IPS DF 19.7 (cell line): ENCODE measurements at regions not wholly inside any gene's neighbourhood (a gene's known extent, or its start where the extent isn't known, plus 50 kb on each side); places are given as distances from the start of the nearest gene placed in this dataset.

Source experiments
- DNase-seq: peaks from one replicate; pipeline ENCODE4 v3.0.0-alpha.2; 2013; ENCODE audit warnings: low read depth, low spot score

- DNase-seq: no peak
Observed at GRCh38 chr3:188060264-188060835, 93.6 kb upstream of the LPP start.

DNA sequence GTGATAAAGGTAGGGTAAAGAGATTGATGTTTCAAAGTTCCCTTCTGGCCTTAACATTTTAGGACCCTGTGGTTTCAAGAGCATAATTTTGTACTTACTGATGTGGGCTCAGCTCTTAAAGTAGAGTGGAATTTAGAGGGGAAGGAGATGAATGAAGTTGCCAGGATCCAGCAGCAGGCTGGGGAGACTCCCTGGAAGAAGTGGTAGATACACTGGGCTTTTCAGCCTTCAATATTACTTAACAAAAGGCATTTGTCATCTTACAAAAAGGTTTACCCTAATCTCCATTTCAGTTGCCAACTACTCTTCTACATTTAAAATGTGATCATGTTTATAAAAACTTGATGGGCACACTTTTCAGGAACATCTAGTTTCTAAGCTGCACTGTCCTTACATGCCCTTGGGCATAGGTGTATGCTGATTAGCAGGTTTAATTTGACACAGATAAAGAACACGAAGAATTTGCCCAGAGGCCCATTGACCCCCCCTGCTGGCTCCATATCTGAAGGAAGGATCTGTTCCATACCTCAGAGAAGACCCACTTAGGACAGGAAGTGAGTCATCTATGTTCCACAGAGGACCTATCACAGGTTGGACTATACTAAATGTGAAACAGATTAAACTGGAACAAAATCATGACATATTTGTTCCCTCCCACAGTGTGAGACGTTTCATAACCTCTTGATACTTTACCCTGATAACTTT lies 93.0 kb upstream of the LPP start:
- no peak for DNase-seq

- DNase-seq: no peak
Observed at GRCh38 chr3:188062216-188062615, 91.7 kb upstream of the LPP start.

GRCh38 chr3:188064831-188065493 lies 89.0 kb upstream of the LPP start:
- no peak for DNase-seq

GRCh38 chr3:188066141-188066540 lies 87.8 kb upstream of the LPP start:
- no peak for DNase-seq

- no peak for DNase-seq
Observed at GRCh38 chr3:188067932-188068331, 86.0 kb upstream of the LPP start.

GRCh38 chr3:188068342-188068741 lies 85.6 kb upstream of the LPP start:
- no peak for DNase-seq

DNA sequence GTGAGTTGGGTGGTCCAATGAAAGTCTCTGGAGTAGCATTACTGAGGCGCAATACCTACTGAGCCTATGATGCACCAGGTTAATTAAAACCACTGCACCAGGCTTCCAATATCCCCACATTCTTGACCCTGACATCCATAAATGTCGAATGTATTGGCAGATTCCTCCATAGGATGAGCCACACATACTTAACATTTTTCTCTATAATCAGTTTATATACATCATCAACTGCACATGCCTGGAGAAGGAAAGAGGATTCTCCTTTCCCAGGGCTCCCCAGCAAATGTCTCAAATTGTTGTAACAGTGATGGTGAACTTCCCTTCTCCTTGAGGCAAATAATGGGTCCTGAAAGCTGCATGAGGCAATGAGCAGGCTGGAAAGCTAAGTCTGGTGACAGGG lies 82.3 kb upstream of the LPP start:
- DNase-seq: no peak

DNA sequence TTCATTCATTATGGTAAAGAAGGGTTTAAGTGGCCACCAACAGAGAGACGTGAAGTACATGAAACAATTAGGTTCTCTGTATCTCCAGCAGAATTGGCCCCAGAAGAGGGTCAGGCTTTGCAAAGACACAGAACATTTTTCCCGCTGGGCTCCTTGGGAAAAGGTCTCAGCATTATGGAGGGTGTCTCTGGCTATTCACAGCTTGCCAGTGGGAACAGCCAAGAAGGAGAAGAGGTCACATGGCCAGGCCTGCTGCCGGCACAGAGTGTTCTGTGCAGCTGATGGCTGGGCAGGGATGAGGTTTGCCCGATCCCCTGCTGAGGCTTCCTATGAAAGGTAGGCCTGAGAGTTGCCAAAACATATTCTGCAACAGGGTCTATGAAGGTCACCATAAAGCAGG lies 77.8 kb upstream of the LPP start:
- DNase-seq: no peak

- DNase-seq: no peak
Observed at GRCh38 chr3:188077160-188077799, 76.7 kb upstream of the LPP start.

DNA sequence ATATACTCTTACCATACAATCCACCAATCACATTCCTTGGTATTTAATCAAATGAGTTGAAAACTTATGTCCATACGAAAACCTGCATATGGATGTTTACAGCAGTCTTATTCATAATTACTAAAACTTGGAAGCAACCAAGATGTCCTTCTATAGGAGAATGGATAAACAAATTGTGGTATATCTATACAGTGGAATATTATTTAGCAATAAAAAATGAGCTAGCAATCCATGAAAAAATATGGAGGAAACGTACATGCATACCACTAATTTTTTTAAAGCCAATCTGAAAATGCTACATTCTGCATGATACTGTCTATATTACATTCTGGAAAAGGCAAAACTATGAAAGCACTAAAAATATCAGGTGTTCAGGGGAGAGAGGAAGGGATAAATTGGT lies 73.9 kb upstream of the LPP start:
- no peak for DNase-seq

- DNase-seq: no peak
Observed at GRCh38 chr3:188082031-188082430, 71.9 kb upstream of the LPP start.

GRCh38 chr3:188082450-188082849 lies 71.5 kb upstream of the LPP start:
- no peak for DNase-seq

- DNase-seq: no peak
Observed at GRCh38 chr3:188083011-188083410, 70.9 kb upstream of the LPP start.

DNA sequence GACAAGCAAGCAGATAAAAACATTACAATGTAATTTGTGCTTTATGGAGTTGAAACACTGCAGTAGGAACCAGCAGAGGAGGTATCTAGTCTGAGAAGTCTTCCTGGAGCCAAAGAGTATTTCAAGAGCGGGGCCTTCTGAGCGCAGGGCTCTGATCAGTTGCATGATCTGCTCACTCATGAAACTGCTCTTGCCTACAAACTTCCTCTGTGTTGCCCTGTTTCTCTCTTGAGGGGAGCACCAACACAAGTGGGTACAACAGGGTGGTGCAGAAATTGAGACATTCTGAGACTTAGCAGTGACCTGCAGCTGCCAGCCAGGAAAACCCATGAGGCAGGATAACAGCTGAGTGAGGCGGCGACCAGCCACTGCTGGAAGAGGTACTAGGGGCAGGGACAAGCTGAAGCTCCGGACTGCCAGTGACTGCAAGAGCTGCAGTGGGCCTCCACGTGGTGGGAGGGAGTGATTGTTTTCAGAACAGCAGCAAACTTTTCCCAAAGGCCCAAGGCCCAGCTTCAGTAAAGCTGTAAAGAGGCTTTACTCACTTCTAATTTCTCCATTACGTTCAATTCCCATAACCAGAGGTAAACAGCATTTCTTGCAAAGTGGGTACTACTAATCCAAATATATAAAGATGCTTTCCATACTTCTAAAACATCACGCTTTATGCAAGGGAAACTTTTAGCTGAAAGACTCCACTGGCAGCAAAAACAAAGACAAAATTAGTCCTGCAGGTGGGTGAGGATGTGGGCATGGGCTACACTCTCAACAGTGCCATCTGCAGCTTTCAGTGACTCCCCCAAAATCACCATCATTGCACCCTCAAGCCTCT lies 69.0 kb upstream of the LPP start:
- no peak for DNase-seq

- no peak for DNase-seq
Observed at GRCh38 chr3:188085584-188086560, 68.1 kb upstream of the LPP start.

DNA sequence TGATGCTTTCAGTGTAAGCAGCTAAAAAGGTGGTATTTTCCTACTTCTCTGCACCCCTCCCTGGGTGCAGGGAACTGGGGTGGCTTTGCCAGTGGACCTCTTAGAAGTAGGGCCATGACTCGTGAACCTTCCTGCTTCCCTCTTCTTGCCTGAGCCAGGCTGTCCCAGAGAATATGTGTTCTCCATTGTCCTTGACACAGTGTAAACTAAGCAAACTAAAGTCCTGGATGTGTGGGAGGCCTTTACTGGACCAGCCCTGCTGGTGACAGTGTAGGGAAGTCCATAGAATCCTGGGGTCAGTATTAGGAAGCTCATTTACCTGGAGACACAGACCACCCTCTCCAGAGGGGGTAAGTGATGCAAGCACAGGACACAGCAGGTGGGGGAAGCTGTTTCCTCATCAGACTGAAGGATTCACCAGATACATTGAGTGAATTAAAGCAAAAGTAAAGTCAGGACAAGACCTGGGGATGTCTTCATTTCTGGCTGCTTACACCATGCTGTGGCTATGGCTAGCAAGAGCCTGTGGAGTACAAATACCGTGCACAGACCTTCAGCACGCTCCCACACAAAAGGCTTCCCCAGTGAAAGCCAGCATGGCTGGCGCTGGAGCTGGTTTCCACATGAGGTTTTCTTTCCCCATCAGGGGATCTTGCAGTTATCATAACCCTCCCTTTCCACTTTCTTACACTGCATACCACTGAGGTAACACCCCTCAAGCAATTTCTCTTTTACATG lies 64.8 kb upstream of the LPP start:
- DNase-seq: no peak

DNA sequence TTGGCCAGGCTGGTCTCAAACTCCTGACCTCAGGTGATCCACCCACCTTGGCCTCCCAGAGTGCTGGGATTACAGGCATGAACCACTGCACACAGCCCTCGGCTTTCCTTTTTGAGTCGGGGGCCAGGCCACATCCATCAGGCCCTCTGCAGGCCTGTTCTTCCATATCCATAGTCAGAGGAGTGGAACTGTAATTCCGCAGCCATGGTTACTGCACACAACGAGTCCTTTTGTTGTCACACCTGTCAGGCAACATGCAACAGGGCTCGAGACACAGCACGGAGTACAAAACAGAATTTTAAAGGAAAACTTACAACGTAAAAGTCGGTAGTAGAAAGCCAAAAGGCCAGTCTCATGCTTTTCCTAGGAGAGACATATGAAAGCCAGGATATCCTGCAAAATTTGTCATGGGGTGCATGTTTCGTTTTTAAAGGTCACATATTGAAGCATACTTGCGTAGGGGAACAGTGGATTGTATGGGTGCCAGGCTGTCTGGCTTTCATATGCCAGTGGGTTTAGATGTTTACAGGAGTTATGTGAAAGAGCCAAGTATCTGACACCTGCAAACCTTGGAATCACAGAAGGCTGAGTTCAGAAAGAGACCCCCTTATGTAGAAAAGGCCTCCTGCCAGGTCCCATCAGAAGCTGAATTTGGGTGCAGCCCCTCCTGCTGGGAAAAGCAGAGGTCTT lies 63.2 kb upstream of the LPP start:
- DNase-seq: no peak

- DNase-seq: no peak
Observed at GRCh38 chr3:188091746-188092145, 62.2 kb upstream of the LPP start.
